GM23248 (cell line): ENCODE measurements at regions not wholly inside any gene's neighbourhood (a gene's known extent, or its start where the extent isn't known, plus 50 kb on each side); places are given as distances from the start of the nearest gene placed in this dataset.

Experiments used
- DNase-seq: peaks from one replicate; pipeline ENCODE4 v3.0.0-alpha.2; 2015
- H2AFZ ChIP-seq: fragments of 200-600 bp; sonication (generic); 2 replicates; pipeline ENCODE4 v1.6.1; 2016; ENCODE audit warnings: antibody characterized with exemption
- H3F3A ChIP-seq: fragments of 200-600 bp; sonication (generic); 2 replicates; pipeline ENCODE4 v1.6.1; 2016; ENCODE audit warnings: mild to moderate bottlenecking, antibody characterized with exemption, mixed run types; ENCODE audit not compliant: insufficient read depth
- H3K27ac ChIP-seq: fragments of 200-600 bp; sonication (generic); 2 replicates; pipeline ENCODE4 v1.5.1; 2016; ENCODE audit warnings: mild to moderate bottlenecking
- H3K27me3 ChIP-seq: fragments of 200-600 bp; sonication (generic); replicated peaks from 2 replicates; pipeline ENCODE4 v1.6.1; 2016; ENCODE audit warnings: mild to moderate bottlenecking; ENCODE audit not compliant: insufficient read depth
- H3K36me3 ChIP-seq: fragments of 200-600 bp; sonication (generic); 2 replicates; pipeline ENCODE4 v1.6.1; 2016; ENCODE audit warnings: low read depth, mild to moderate bottlenecking
- H3K4me1 ChIP-seq: fragments of 200-600 bp; sonication (generic); 2 replicates; pipeline ENCODE4 v1.6.1; 2016; ENCODE audit warnings: mild to moderate bottlenecking; ENCODE audit not compliant: insufficient read depth
- H3K4me2 ChIP-seq: fragments of 200-600 bp; sonication (generic); one replicate; pipeline ENCODE4 v1.6.1; 2016; ENCODE audit warnings: mild to moderate bottlenecking; ENCODE audit not compliant: unreplicated experiment
- H3K4me3 ChIP-seq: fragments of 200-600 bp; sonication (generic); 2 replicates; pipeline ENCODE4 v1.5.1; 2016; ENCODE audit warnings: mild to moderate bottlenecking
- H3K79me2 ChIP-seq: fragments of 200-600 bp; sonication (generic); 2 replicates; pipeline ENCODE4 v1.6.1; 2016; ENCODE audit warnings: mild to moderate bottlenecking; ENCODE audit not compliant: insufficient read depth
- H3K9ac ChIP-seq: fragments of 200-600 bp; sonication (generic); 2 replicates; pipeline ENCODE4 v1.6.1; 2016; ENCODE audit warnings: mild to moderate bottlenecking
- H3K9me2 ChIP-seq: fragments of 200-600 bp; sonication (generic); 2 replicates; pipeline ENCODE4 v1.6.1; 2016; ENCODE audit warnings: mixed run types, mild to moderate bottlenecking, moderate library complexity; ENCODE audit not compliant: insufficient read depth
- H3K9me3 ChIP-seq: fragments of 200-600 bp; sonication (generic); one replicate; pipeline ENCODE4 v1.6.1; 2017; ENCODE audit warnings: low read depth
- H4K20me1 ChIP-seq: fragments of 200-600 bp; sonication (generic); 2 replicates; pipeline ENCODE4 v1.6.0; 2016; ENCODE audit not compliant: insufficient read depth
- EZH2 ChIP-seq: fragments of 200-600 bp; sonication (generic); IDR thresholded peaks from 2 replicates; pipeline ENCODE4 v1.6.1; 2018; ENCODE audit warnings: antibody characterized with exemption, mild to moderate bottlenecking; ENCODE audit not compliant: insufficient read depth, poor library complexity, severe bottlenecking
- EZH2phosphoT487 ChIP-seq: fragments of 200-600 bp; sonication (generic); IDR thresholded peaks from 2 replicates; pipeline ENCODE4 v1.6.1; 2018; ENCODE audit warnings: antibody characterized with exemption, moderate library complexity, mild to moderate bottlenecking, low read depth; ENCODE audit not compliant: insufficient read depth
- WGBS, 2 experiments: methylation state at CpG; one replicate each; pipeline ENCODE4 v1.1.6; 2015 to 2017; ENCODE audit warnings: low lambda C conversion rate in 2 of 2, low coverage in 1 of 2; ENCODE audit errors: missing lambda C conversion rate in 2 of 2; 5-methylcytosine and 5-hydroxymethylcytosine counted together
- in situ Hi-C: fragments of 300-500 bp; cut with MboI; formaldehyde crosslinking; loops from 2 replicates; pipeline ENCODE4 v1.15.0; 2020

GRCh38 chr14:29360656-29361055, 567.0 kb downstream of the PRKD1 start:
- TF ChIP-seq EZH2phosphoT487 (no peak), EZH2 (no peak)
- Histone ChIP-seq H3K27me3 (no peaks in the 10 kb centered on the region), H3K4me2 (no peak overlapping the region), H4K20me1 (no peaks in the 10 kb centered on the region), H3F3A (no peaks in the 10 kb centered on the region), H3K9me3 (no peaks in the 10 kb centered on the region), H3K79me2 (no peaks in the 10 kb centered on the region), H3K9me2 (no peaks in the 10 kb centered on the region), H3K36me3 (no peaks in the 10 kb centered on the region), H3K27ac (no peak overlapping the region), H3K9ac (no peak overlapping the region), H2AFZ (no peak overlapping the region), H3K4me3 (no peak overlapping the region), H3K4me1 (no peaks in the 10 kb centered on the region)
- DNase-seq: no peak
- in situ Hi-C loops: no loop called here
- 50 to 54% methylated on average over 3 of the region's 3 CpGs for WGBS, 2 experiments

- Histone ChIP-seq H3K9ac (no peak overlapping the region), H3K27me3 (no peaks in the 10 kb centered on the region), H3K9me3 (no peaks in the 10 kb centered on the region), H3K27ac (no peak overlapping the region), H4K20me1 (no peaks in the 10 kb centered on the region), H3K4me2 (no peak overlapping the region), H3K9me2 (no peaks in the 10 kb centered on the region), H3K36me3 (no peaks in the 10 kb centered on the region), H2AFZ (no peak overlapping the region), H3F3A (no peaks in the 10 kb centered on the region), H3K4me3 (no peak overlapping the region), H3K79me2 (no peaks in the 10 kb centered on the region), H3K4me1 (peaks cover 8% of the 10 kb centered on the region)
- WGBS, 2 experiments: 56 to 67% methylated on average over 2 of the region's 2 CpGs
- no peak for DNase-seq
- TF ChIP-seq EZH2 (no peak), EZH2phosphoT487 (no peak)
- in situ Hi-C loops: no loop called here
These were observed 557.6 kb downstream of the PRKD1 start for GRCh38 chr14:29370024-29370423.

- no peak for TF ChIP-seq EZH2phosphoT487
- no peak for TF ChIP-seq EZH2
- Histone ChIP-seq H4K20me1 (no peaks in the 10 kb centered on the region), H2AFZ (no peak overlapping the region), H3K27me3 (no peaks in the 10 kb centered on the region), H3K79me2 (no peaks in the 10 kb centered on the region), H3K9ac (no peak overlapping the region), H3K9me3 (no peaks in the 10 kb centered on the region), H3K36me3 (no peaks in the 10 kb centered on the region), H3K4me3 (no peak overlapping the region), H3K4me1 (peaks cover 8% of the 10 kb centered on the region), H3K4me2 (no peak overlapping the region), H3K9me2 (no peaks in the 10 kb centered on the region), H3K27ac (no peak overlapping the region), H3F3A (no peaks in the 10 kb centered on the region)
- DNase-seq: no peak
- WGBS, 2 experiments: 49 to 52% methylated on average over 4 of the region's 4 CpGs
- in situ Hi-C loops: no loop called here
These were observed 551.4 kb downstream of the PRKD1 start for GRCh38 chr14:29376237-29376636.

- in situ Hi-C loops: no loop called here
- H4K20me1 ChIP-seq: no peaks in the 10 kb centered on the region
- 65 to 66% methylated on average over 12 of the region's 12 CpGs for WGBS, 2 experiments
These were observed 546.8 kb downstream of the PRKD1 start for GRCh38 chr14:29380826-29381225.

GRCh38 chr14:29388571-29388970, 539.1 kb downstream of the PRKD1 start:
- no peak overlapping the region for H2AFZ ChIP-seq
- H3K4me2 ChIP-seq: no peak overlapping the region
- no peak overlapping the region for H3K9ac ChIP-seq
- H3K9me2 ChIP-seq: no peaks in the 10 kb centered on the region; the same call in 1 of the 2 replicates
- H3K4me3 ChIP-seq: no peak overlapping the region
- in situ Hi-C loops: no loop called here
- no peaks in the 10 kb centered on the region for H3K9me3 ChIP-seq
- no peaks in the 10 kb centered on the region for H3K79me2 ChIP-seq
- DNase-seq: no peak
- H3K4me1 ChIP-seq: no peaks in the 10 kb centered on the region
- no peak overlapping the region for H3K27ac ChIP-seq
- WGBS, 2 experiments: 30 to 31% methylated on average over 2 of the region's 2 CpGs
- H3K27me3 ChIP-seq: no peaks in the 10 kb centered on the region
- TF ChIP-seq EZH2phosphoT487 (no peak), EZH2 (no peak)
- H3K36me3 ChIP-seq: no peaks in the 10 kb centered on the region
- H4K20me1 ChIP-seq: no peaks in the 10 kb centered on the region
- no peaks in the 10 kb centered on the region for H3F3A ChIP-seq

More at GRCh38 chr14:29380826-29381225, 546.8 kb downstream of the PRKD1 start:
- Histone ChIP-seq H3K4me3 (no peak overlapping the region), H3F3A (no peaks in the 10 kb centered on the region), H3K4me2 (no peak overlapping the region), H3K9me2 (no peaks in the 10 kb centered on the region), H3K9ac (no peak overlapping the region), H3K27me3 (no peaks in the 10 kb centered on the region), H3K9me3 (no peaks in the 10 kb centered on the region), H3K27ac (no peak overlapping the region), H2AFZ (no peak overlapping the region), H3K4me1 (no peaks in the 10 kb centered on the region), H3K36me3 (no peaks in the 10 kb centered on the region), H3K79me2 (no peaks in the 10 kb centered on the region)
- no peak for DNase-seq
- TF ChIP-seq EZH2phosphoT487 (no peak), EZH2 (no peak)
